ENCODE measurements at regions not wholly inside any gene's neighbourhood (a gene's known extent, or its start where the extent isn't known, plus 50 kb on each side); places are given as distances from the start of the nearest gene placed in this dataset.

GRCh38 chr1:222970711-222971110 is 155.9 kb downstream of the DISP1 start:
- Histone ChIP-seq H3K4me3 (no peak overlapping the region), H3F3A (ENCODE audit: insufficient read depth, low read depth) (no peaks in the 10 kb centered on the region), H3K27me3 (ENCODE audit: insufficient read depth, low read depth) (no peaks in the 10 kb centered on the region), H3K4me1 (replicated peaks; ENCODE audit: insufficient read depth) (no peaks in the 10 kb centered on the region), H2AFZ (no peak overlapping the region), H3K79me2 (ENCODE audit: low read depth) (no peaks in the 10 kb centered on the region), H3K27ac (no peak overlapping the region), H3K4me2 (no peak overlapping the region), H3K36me3 (ENCODE audit: low read depth) (no peaks in the 10 kb centered on the region), H3K9me2 (ENCODE audit: insufficient read depth) (no peaks in the 10 kb centered on the region), H3K9me3 (ENCODE audit: insufficient read depth, low read depth) (no peaks in the 10 kb centered on the region), H4K20me1 (ENCODE audit: insufficient read depth) (no peaks in the 10 kb centered on the region)
- no TSS peak for BruUV-seq (replicated peaks)
- TF ChIP-seq CTCF (conservative IDR thresholded peaks at IDR 0.05) (no peak), EZH2 (IDR thresholded peaks at IDR 0.05; ENCODE audit: low read depth) (no peak)
- ChIA-PET POLR2A (ENCODE audit: unreplicated experiment) (no interaction called here), CTCF (interaction anchor here (0.8 kb wide), 1 partner anchor 110 kb away, joined by 3 read pairs; no protein-coding TSS in a partner anchor)
- intact Hi-C loops (cut with micrococcal nuclease; ENCODE audit: unreplicated experiment) = no loop called here
- DNase-seq = no peak

- Histone ChIP-seq H3K9me3 (ENCODE audit: insufficient read depth, low read depth) (no peaks in the 10 kb centered on the region), H3K27ac (no peak overlapping the region), H3K4me2 (no peak overlapping the region), H2AFZ (no peak overlapping the region), H3K9me2 (ENCODE audit: insufficient read depth) (no peaks in the 10 kb centered on the region), H3K79me2 (ENCODE audit: low read depth) (no peaks in the 10 kb centered on the region), H4K20me1 (ENCODE audit: insufficient read depth) (no peaks in the 10 kb centered on the region), H3K36me3 (ENCODE audit: low read depth) (no peaks in the 10 kb centered on the region), H3K4me1 (replicated peaks; ENCODE audit: insufficient read depth) (no peaks in the 10 kb centered on the region), H3F3A (ENCODE audit: insufficient read depth, low read depth) (no peaks in the 10 kb centered on the region), H3K27me3 (ENCODE audit: insufficient read depth, low read depth) (no peaks in the 10 kb centered on the region), H3K4me3 (no peak overlapping the region)
- ChIA-PET CTCF (no interaction called here), POLR2A (ENCODE audit: unreplicated experiment) (no interaction called here)
- intact Hi-C loops (cut with micrococcal nuclease; ENCODE audit: unreplicated experiment) = no loop called here
- BruUV-seq (replicated peaks) = no TSS peak
- DNase-seq = no peak
- TF ChIP-seq EZH2 (IDR thresholded peaks at IDR 0.05; ENCODE audit: low read depth) = no peak
- no peak for TF ChIP-seq CTCF (conservative IDR thresholded peaks at IDR 0.05)
Measured at GRCh38 chr1:222971146-222971545, 156.3 kb downstream of the DISP1 start.

GRCh38 chr1:222973561-222973960 is 158.7 kb downstream of the DISP1 start:
- Histone ChIP-seq H3K4me1 (replicated peaks; ENCODE audit: insufficient read depth) (no peaks in the 10 kb centered on the region), H3K27ac (no peak overlapping the region), H3K9me2 (ENCODE audit: insufficient read depth) (no peaks in the 10 kb centered on the region), H3K27me3 (ENCODE audit: insufficient read depth, low read depth) (no peaks in the 10 kb centered on the region), H3K4me2 (no peak overlapping the region), H3K36me3 (ENCODE audit: low read depth) (no peaks in the 10 kb centered on the region), H2AFZ (no peak overlapping the region), H3K4me3 (no peak overlapping the region), H4K20me1 (ENCODE audit: insufficient read depth) (no peaks in the 10 kb centered on the region), H3F3A (ENCODE audit: insufficient read depth, low read depth) (no peaks in the 10 kb centered on the region), H3K79me2 (ENCODE audit: low read depth) (no peaks in the 10 kb centered on the region), H3K9me3 (ENCODE audit: insufficient read depth, low read depth) (no peaks in the 10 kb centered on the region)
- DNase-seq = no peak
- TF ChIP-seq EZH2 (IDR thresholded peaks at IDR 0.05; ENCODE audit: low read depth) (no peak), CTCF (conservative IDR thresholded peaks at IDR 0.05) (no peak)
- intact Hi-C loops (cut with micrococcal nuclease; ENCODE audit: unreplicated experiment) = no loop called here
- POLR2A ChIA-PET (ENCODE audit: unreplicated experiment) = no interaction called here
- CTCF ChIA-PET = no interaction called here
- BruUV-seq (replicated peaks) = no TSS peak

Measured in PC-9 (cell line).